Jurkat, Clone E6-1 (cell line): ENCODE measurements at regions not wholly inside any gene's neighbourhood (a gene's known extent, or its start where the extent isn't known, plus 50 kb on each side); places are given as distances from the start of the nearest gene placed in this dataset.

Experiments used
- DNase-seq: peaks from one replicate; pipeline ENCODE4 v3.0.0-alpha.2; 2011; ENCODE audit warnings: low read depth, low spot score
- H3K4me3 ChIP-seq: 2 replicates; pipeline ENCODE4 v1.5.1; 2011; ENCODE audit warnings: mild to moderate bottlenecking, low read length, control low read depth, moderate library complexity

DNA sequence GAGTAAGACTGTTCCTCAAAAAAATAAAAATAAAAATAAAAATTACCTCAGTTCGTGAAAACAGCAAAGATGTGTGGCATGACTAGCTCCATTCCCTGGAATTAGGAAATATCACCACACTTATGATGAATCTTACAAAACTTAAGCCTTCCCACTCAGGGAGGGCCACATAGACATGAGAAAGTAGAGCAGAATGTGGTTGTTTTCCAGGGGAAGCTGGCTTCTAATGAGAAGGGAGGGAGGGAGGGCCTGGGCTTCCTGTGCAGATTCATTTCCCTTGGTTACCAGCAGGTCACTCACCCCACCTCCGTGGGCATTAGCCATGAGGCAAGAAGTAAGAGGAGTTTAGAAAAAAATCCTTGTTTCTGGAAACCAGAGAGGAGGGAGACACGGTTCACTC, 95.9 kb upstream of the RMDN2 start:
- DNase-seq = no peak
- H3K4me3 ChIP-seq = no peak overlapping the region

DNA sequence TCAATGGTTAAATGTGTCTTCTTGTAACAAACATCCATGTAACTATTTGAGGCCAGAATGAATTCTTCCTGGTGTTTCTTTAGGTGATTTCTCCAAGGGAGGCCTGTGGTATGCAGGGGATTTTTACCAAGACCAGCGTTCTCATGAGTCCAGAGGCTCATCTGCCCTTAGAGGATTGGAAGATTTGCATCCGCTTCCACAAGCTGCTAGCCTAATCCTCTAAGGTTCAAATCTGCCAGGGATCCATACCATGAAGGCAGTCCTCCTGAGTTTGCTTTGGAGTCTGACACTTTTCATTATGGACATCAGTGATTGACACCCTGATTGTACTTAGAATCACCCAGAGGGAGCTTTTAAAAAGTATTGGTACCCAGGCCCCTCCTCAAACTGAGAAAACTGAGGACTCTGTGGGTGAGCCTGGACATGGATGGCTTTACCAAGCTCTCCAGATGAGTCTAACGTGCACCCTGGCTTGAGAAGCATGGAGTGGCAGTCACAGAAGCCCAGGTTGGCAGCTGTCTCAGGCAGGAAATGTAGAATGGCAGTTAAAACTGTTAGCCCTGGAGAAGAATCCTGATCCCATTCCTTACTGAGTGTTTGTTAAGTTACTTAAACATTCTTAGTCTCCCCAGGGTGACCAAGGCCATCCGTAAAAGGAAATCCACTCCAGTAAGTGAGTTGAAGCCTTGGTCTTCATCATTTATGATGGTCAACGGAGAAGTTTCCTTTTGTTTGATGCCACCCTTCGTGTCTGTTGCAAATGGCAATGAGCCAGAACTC, 95.3 kb upstream of the RMDN2 start:
- no peak overlapping the region for H3K4me3 ChIP-seq
- no peak for DNase-seq

DNA sequence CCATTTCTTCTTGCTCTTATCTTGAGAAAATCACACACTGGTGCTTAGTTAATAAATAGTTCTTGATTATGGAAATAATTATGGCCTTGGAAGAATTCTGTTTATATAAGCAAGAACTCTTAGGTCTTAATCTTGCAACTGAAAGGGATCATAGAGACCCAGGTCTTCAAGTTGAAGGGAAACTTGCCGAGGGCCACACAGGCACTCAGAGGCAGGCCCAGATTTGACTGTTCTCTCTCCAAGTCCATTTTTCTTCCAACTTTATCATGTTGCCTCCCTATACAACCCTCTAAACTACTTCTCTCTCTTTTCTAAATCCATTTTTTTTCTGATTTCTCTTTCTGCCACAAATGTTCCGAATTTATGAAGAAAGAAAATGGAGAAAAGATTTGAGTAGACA, 94.5 kb upstream of the RMDN2 start:
- DNase-seq = no peak
- no peak overlapping the region for H3K4me3 ChIP-seq

GRCh38 chr2:37831081-37831780, 93.9 kb upstream of the RMDN2 start:
- no peak for DNase-seq
- no peak overlapping the region for H3K4me3 ChIP-seq

DNA sequence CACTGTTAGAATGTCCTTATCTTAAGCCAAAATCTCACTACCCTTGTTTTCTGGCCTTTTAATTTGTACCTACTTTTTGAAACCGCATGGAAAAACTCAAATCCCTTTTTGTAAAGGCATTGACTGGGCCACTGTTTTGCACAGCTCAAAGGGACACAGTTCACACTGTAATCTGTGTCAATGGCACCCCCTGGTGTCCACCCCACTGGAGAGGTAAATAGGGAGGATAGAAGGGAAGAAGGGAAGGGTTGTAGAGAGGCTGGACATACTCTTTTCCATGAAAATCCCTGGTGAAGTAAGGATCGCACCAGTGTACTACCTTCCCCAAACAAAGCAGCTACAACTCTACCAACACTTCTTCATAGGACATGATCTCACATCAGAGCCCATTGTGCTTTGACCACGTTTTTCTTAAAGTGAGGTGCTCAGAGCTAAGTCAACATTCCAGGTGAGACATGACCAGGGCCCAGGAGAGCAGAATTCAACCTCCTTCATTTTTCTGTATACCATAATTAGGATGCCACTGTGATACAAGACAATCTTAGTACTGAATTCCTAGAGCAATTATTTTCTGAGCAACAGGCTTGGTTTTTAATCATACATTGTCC, 92.4 kb upstream of the RMDN2 start:
- no peak overlapping the region for H3K4me3 ChIP-seq
- peak; percentile 21 for DNase-seq

GRCh38 chr2:37833423-37833822, 91.7 kb upstream of the RMDN2 start:
- H3K4me3 ChIP-seq = no peak overlapping the region
- DNase-seq = no peak

DNA sequence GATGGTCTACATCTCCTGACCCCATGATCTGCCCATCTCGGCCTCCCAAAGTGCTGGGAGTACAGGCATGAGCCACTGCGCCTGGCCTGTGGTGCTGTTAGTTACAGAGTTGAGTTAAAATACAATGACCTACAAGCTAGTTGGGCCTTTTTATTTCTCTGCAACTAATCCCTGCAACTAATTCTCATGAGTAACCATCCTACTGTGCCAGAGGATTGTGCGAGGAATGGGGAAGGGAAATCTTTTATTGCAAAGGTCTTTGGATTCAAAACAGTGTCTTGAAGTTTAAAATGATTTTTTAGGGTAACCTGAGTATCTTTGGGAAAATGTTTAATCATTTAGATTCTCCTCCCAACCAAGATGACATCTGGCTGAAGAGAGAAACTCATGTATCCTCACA, 88.8 kb upstream of the RMDN2 start:
- H3K4me3 ChIP-seq = no peak overlapping the region
- no peak for DNase-seq

DNA sequence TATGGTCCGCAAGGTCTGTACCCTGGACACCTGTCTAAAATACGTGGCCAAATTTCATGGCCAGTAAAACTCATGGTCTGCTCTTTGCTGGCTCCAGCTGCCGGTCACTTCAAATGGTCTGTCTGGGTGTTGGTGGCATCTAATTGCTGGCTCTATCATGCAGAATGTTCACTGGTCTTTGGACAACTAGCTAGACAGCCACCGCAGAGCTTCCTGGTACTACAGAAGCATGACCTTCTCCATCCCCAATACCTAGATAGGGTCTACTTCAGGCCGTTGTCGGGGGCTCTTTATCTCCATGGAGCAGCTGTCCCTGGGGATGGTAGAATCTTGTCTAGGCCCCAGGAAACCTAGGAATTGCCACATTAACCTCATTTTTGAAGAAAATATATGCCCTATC, 88.4 kb upstream of the RMDN2 start:
- no peak for DNase-seq

DNA sequence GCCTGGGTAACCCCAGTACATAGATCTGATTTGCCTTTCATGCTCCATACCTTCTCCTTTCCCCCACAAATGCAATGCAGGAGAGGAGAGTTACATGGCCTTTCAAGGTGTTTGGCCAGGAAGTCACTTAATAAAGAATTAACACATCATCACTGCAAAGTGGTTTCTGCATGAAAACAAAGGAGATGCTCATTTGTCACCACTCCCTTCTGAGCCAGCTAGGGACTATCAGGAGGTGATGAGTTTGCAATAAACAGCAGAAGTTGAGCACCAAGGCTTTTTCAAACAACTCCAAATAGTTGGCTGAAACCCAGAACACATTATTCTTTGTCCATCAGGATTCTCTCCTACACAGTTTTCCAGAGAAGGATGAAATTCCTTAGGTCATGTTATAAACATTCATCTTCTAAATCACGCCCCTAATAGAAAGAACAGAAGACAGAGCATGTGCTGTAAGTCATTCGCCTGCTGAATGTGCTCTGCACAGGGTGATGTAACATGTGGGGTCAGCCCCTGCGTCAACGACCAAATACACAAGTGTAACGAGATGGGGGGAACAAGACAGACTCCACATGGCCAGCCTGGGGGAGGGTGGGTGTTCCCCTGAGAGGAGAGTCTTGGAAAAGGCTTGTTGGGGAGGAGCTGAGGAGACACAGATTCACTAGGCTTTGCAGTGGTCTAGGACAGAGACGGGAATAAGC, 87.3 kb upstream of the RMDN2 start:
- H3K4me3 ChIP-seq = no peak overlapping the region
- DNase-seq = no peak

More for the DNA sequence above, 88.4 kb upstream of the RMDN2 start:
- no peak overlapping the region for H3K4me3 ChIP-seq

DNA sequence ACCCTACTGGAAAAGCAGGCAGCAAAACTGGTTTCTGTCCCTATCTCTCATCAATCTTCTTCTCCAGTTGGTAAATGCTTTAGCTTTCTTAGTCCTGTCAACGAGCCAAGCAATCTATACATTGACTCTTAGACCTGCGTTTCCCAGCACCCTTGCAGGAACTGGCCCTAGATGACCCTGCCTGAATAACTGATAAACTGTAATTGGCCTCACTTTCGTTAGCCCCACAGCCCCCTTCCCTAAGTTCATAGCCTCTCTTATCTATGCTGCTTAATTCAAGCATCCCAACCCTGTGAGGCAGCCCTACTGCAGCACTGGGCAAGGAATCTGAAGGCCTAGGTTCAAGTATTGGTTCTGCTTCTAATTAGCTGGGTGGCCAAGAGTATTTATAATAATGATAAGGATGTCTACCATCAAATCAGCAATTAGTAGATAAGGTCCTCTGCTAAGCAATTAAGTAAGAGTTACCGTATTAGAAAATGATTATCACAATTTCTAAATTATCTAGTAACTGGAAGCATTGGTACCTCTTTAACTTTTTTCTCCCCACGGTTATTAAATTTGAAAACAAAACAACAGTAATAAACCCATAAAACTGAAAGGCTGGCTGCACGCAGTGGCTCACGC, 86.4 kb upstream of the RMDN2 start:
- no peak overlapping the region for H3K4me3 ChIP-seq
- no peak for DNase-seq

GRCh38 chr2:37839991-37840390, 85.1 kb upstream of the RMDN2 start:
- H3K4me3 ChIP-seq = no peak overlapping the region
- DNase-seq = no peak

DNA sequence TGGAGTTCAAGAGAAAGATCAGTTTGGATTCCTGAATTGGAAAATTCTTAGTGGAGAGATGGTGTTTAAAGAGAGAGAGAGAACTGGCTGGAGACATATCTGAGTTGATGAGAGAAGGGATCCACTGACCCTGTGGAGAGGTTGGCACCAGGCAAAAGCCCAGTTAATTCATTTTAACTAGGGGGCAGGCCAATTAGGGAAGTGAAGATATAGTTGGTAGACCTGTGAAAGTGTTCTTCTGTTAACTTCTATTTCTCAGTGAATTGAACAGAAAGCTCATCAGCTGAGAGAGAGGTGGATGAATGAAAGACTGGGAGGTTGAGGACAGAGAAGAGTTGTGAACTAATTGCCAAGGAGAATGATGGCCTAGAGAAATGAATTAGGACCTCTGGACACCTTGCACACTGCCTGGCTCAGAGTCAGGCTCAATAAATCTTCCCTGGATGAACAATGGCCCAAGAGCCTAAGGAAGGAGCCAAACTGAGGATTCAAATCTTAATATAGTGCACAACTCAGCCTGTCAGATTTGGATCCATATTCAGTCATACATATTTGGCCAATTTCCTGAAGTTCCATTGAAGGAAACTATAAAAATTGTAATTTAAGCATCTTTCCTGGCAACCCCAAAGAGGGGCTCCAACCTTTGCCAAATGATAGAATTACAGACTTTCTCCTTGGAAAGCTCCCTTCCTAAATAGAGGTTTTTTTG, 82.2 kb upstream of the RMDN2 start:
- H3K4me3 ChIP-seq = no peak overlapping the region
- DNase-seq = no peak

DNA sequence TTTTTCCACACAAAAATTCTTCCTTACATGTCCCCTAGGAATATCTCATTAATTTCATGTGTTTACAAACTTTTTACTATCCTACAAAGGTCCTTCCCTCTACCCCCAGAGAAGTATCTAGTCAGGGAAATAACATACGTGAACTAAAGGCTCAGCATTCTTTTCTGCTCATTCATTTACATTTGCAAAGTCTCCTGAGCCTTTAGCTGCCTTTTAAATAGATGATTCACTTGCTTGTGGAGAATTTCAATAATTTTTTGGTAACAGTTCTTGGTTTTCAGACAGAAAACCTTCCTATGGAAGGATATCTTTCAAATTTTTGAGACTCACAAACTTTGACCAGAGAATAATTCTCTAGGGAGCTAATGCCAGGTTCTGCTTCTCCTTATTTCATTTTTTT, 81.5 kb upstream of the RMDN2 start:
- H3K4me3 ChIP-seq = no peak overlapping the region
- DNase-seq = no peak

GRCh38 chr2:37846207-37846606, 78.9 kb upstream of the RMDN2 start:
- no peak for DNase-seq
- no peak overlapping the region for H3K4me3 ChIP-seq

DNA sequence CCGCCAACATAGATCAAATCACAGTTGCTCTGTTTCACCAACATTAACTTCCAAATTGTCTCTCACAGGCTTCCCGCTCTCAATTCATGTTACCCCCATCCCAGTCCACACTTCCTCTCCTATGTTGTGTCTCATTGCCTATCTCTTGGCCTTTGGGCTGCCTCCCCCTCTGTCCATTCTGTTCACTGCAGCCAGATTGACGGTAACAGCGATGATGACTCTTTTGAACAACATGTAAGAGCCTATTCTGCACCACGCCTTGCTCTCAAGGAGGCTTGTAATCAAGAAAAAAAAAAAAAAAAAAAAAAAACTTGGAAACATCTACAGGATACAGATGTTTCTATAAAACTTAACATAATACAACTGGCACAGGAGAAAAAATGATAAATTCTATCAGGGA, 77.3 kb upstream of the RMDN2 start:
- DNase-seq = no peak
- no peak overlapping the region for H3K4me3 ChIP-seq

DNA sequence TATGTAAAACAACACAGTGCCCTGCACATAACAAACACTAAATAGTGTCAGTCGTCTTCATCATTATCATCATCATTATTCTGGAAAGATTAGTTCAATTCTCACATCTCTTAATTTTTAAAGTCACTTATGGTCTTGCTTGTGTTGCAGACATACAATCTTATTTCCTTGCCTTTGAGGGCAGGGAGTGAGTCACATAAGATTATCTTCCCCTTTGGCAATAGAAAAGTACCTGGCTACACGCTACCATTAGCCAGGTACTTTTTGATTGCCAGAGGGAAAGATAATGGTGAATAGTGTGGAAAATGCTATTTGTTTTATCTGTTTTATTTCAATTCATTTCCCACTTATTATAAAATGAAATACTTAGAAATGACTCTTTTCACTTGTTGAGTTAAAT, 76.6 kb upstream of the RMDN2 start:
- no peak overlapping the region for H3K4me3 ChIP-seq
- no peak for DNase-seq

DNA sequence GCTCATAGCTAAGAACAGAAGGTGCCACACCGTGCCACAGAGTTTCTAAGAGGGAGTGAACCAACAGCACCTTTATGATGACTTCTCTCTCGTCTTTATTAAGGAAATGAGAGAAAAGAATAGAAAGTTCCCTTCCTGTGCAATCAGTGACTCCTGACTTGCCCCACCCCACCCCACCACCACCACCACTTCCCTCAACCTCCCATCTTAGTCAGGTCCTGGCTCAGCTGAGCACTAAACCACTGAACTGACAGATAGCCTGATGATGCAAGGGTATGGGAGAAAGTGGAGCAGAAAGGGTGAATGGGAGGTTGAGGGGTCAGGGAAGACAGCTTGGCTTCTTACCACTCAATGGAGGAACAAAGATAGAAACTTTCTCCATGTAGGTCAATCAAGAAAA, 75.2 kb upstream of the RMDN2 start:
- DNase-seq = no peak
- no peak overlapping the region for H3K4me3 ChIP-seq

DNA sequence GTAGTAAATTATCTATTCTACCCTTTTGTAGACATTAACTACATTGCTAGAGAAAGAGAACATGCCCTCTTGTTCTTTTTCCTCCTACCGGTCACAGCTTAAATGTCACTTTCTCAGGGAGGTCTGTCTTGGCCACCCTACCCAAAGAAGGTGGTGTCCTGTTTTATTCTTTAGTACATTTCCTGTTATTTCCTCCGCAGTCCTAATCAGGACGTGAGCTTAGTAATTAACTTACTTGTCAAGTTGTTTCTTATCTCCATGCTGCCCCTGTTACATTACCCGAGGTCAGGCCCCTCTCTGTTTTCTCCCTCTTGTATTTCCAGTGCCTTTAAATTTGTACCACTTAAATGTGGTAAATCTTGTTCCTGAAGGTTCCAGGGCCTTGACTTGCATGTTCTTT, 73.7 kb upstream of the RMDN2 start:
- no peak overlapping the region for H3K4me3 ChIP-seq
- no peak for DNase-seq
